ENCODE measurements at regions not wholly inside any gene's neighbourhood (a gene's known extent, or its start where the extent isn't known, plus 50 kb on each side); places are given as distances from the start of the nearest gene placed in this dataset.

DNA sequence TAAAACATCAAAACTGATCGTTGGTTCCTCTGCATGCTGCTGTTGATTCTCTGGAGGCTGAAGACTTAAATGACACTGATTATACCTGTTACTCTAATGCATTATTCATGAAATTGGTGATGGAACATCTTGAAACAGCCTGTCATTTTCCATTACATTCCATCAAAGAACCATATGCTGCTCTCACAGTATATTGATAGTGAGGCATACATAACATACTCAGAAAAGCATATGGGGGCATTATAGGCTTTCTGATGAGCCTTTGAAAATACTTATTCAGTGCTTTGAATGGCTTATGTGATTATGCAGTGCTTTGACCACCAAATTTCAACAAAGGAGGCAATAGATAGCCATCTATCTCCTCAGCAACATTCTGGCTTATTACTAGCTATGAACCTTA lies 392.1 kb downstream of the CDH19 start:
- no peaks in the 10 kb centered on the region for H3K9me3 ChIP-seq (ENCODE audit: control insufficient read depth, low read depth, low read length)
- H3K4me1 ChIP-seq (ENCODE audit: control insufficient read depth, insufficient read depth, low read length) = no peaks in the 10 kb centered on the region
- no peak overlapping the region for H3K27ac ChIP-seq (ENCODE audit: low read length)
- H3K4me3 ChIP-seq (ENCODE audit: low read length) = no peak overlapping the region
- WGBS (ENCODE audit: insufficient coverage, low lambda C conversion rate) = 60% methylated on average over 1 of the region's 1 CpG
- DNase-seq = no peak
- H3K27me3 ChIP-seq (ENCODE audit: control insufficient read depth, insufficient read depth, low read length) = no peaks in the 10 kb centered on the region
- H3K36me3 ChIP-seq (ENCODE audit: control insufficient read depth, insufficient read depth, low read length) = no peaks in the 10 kb centered on the region

GRCh38 chr18:66210875-66211274 lies 393.0 kb downstream of the CDH19 start:
- H3K36me3 ChIP-seq (ENCODE audit: control insufficient read depth, insufficient read depth, low read length) = no peaks in the 10 kb centered on the region
- no peak overlapping the region for H3K27ac ChIP-seq (ENCODE audit: low read length)
- no peaks in the 10 kb centered on the region for H3K4me1 ChIP-seq (ENCODE audit: control insufficient read depth, insufficient read depth, low read length)
- no peak overlapping the region for H3K4me3 ChIP-seq (ENCODE audit: low read length)
- DNase-seq = no peak
- WGBS (ENCODE audit: insufficient coverage, low lambda C conversion rate) = 67% methylated on average over 1 of the region's 3 CpGs
- H3K9me3 ChIP-seq (ENCODE audit: control insufficient read depth, low read depth, low read length) = no peaks in the 10 kb centered on the region
- no peaks in the 10 kb centered on the region for H3K27me3 ChIP-seq (ENCODE audit: control insufficient read depth, insufficient read depth, low read length)

DNA sequence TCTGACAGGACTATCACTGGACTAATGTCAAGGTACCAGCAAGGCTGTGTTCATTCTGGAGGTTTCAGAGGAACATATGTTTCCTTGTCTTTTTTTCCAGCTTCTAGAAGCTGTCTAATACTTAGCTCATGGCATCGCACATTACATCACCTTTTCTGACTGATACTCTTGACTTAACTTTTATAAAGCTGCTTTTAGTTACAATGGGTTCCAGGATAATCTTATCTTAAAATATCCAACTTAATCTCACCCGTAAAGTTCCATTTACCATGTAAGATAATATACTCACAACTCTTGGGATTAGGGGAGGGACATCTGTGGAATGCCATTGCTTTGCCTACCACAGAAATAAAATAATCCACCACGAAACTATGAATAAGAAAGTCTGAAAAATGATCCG lies 394.2 kb downstream of the CDH19 start:
- H3K4me1 ChIP-seq (ENCODE audit: control insufficient read depth, insufficient read depth, low read length) = no peaks in the 10 kb centered on the region
- H3K4me3 ChIP-seq (ENCODE audit: low read length) = no peak overlapping the region
- no peaks in the 10 kb centered on the region for H3K9me3 ChIP-seq (ENCODE audit: control insufficient read depth, low read depth, low read length)
- no peaks in the 10 kb centered on the region for H3K36me3 ChIP-seq (ENCODE audit: control insufficient read depth, insufficient read depth, low read length)
- H3K27ac ChIP-seq (ENCODE audit: low read length) = no peak overlapping the region
- H3K27me3 ChIP-seq (ENCODE audit: control insufficient read depth, insufficient read depth, low read length) = no peaks in the 10 kb centered on the region
- DNase-seq = no peak
- WGBS (ENCODE audit: insufficient coverage, low lambda C conversion rate) = 90% methylated on average over 1 of the region's 4 CpGs

GRCh38 chr18:66196805-66197204 lies 407.1 kb downstream of the CDH19 start:
- no peak overlapping the region for H3K4me3 ChIP-seq (ENCODE audit: low read length)
- no peak for DNase-seq
- no peaks in the 10 kb centered on the region for H3K27me3 ChIP-seq (ENCODE audit: control insufficient read depth, insufficient read depth, low read length)
- no peaks in the 10 kb centered on the region for H3K4me1 ChIP-seq (ENCODE audit: control insufficient read depth, insufficient read depth, low read length)
- no peaks in the 10 kb centered on the region for H3K36me3 ChIP-seq (ENCODE audit: control insufficient read depth, insufficient read depth, low read length)
- H3K27ac ChIP-seq (ENCODE audit: low read length) = no peak overlapping the region
- no peaks in the 10 kb centered on the region for H3K9me3 ChIP-seq (ENCODE audit: control insufficient read depth, low read depth, low read length)
- WGBS (ENCODE audit: insufficient coverage, low lambda C conversion rate) = no CpG with 5 or more reads among the region's 1 CpG

DNA sequence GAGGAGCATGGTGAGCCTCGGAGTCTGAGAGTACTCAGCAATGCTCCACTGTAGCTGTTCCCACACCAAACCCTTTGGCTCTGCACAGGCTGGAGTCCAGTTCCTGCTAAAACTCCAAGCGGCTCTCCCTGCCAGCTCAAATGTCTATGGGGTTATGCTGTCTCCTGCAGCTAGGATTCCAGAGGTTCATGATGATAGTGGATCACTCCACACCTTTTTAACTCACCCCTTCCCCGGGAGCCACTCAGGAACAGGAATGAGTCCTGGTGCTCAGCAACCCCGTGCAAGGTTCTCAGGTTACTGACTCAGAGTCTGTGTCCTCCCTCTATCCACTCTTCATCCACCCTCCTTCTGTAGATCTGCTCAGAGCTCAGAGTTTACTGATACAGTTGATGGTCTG lies 410.0 kb downstream of the CDH19 start:
- DNase-seq = no peak
- no peak overlapping the region for H3K4me3 ChIP-seq (ENCODE audit: low read length)
- H3K36me3 ChIP-seq (ENCODE audit: control insufficient read depth, insufficient read depth, low read length) = no peaks in the 10 kb centered on the region
- no peak overlapping the region for H3K27ac ChIP-seq (ENCODE audit: low read length)
- H3K4me1 ChIP-seq (ENCODE audit: control insufficient read depth, insufficient read depth, low read length) = no peaks in the 10 kb centered on the region
- H3K27me3 ChIP-seq (ENCODE audit: control insufficient read depth, insufficient read depth, low read length) = no peaks in the 10 kb centered on the region
- H3K9me3 ChIP-seq (ENCODE audit: control insufficient read depth, low read depth, low read length) = no peaks in the 10 kb centered on the region
- WGBS (ENCODE audit: insufficient coverage, low lambda C conversion rate) = no CpG with 5 or more reads among the region's 4 CpGs

- DNase-seq = no peak
- Histone ChIP-seq H3K4me3 (ENCODE audit: low read length) (no peak overlapping the region), H3K9me3 (ENCODE audit: control insufficient read depth, low read depth, low read length) (no peaks in the 10 kb centered on the region), H3K36me3 (ENCODE audit: control insufficient read depth, insufficient read depth, low read length) (no peaks in the 10 kb centered on the region), H3K27me3 (ENCODE audit: control insufficient read depth, insufficient read depth, low read length) (no peaks in the 10 kb centered on the region), H3K27ac (ENCODE audit: low read length) (no peak overlapping the region), H3K4me1 (ENCODE audit: control insufficient read depth, insufficient read depth, low read length) (no peaks in the 10 kb centered on the region)
- no CpG with 5 or more reads among the region's 3 CpGs for WGBS (ENCODE audit: insufficient coverage, low lambda C conversion rate)
These were observed 410.5 kb downstream of the CDH19 start for GRCh38 chr18:66193394-66193793.

GRCh38 chr18:66168685-66169235 lies 417.9 kb downstream of the CDH7 start:
- no peak overlapping the region for H3K27ac ChIP-seq (ENCODE audit: low read length)
- no peaks in the 10 kb centered on the region for H3K4me1 ChIP-seq (ENCODE audit: control insufficient read depth, insufficient read depth, low read length)
- H3K36me3 ChIP-seq (ENCODE audit: control insufficient read depth, insufficient read depth, low read length) = no peaks in the 10 kb centered on the region
- no peaks in the 10 kb centered on the region for H3K9me3 ChIP-seq (ENCODE audit: control insufficient read depth, low read depth, low read length)
- no peak overlapping the region for H3K4me3 ChIP-seq (ENCODE audit: low read length)
- no CpG with 5 or more reads among the region's 5 CpGs for WGBS (ENCODE audit: insufficient coverage, low lambda C conversion rate)
- no peak for DNase-seq
- no peaks in the 10 kb centered on the region for H3K27me3 ChIP-seq (ENCODE audit: control insufficient read depth, insufficient read depth, low read length)

DNA sequence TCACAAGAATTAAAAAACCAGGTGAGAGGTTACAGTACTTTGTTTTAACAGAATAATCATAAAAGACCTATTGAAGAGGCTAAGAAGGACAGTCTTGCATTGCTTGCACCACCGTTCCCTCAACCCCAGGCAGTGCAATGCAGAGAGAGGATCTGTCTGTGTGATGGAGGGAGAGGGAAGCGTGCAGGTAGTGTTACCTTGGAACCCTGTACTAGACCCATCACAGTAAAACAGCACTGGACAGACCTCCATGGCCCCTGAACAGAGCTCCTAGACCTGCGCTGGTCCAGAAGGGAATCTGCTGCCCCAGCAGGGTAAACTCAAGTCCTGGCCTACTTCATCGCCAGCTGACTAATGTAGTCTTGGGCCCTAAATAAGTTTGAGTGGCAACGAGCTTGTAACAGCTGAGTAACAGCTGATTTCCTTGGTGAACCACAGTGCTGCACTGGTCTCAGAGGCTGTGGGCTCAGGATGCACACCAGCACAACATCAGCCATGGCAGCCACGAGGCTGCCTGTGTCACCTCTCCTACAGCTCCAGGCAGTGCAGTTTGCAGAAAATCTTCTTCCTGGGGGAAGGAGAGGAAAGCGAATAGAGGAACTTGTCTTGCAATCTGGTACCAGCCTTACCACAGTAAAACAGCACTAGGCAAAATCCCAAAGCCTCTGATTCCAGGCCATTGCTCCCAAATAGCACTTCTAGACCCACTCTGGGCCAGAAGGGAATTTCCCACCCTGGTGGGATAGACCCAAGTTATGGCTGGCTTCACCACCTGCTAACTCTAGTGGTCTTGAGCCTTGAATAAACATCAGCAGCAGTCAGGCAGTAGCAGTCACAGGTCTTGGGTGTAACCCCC lies 417.2 kb downstream of the CDH7 start:
- H3K4me3 ChIP-seq (ENCODE audit: low read length) = no peak overlapping the region
- no peaks in the 10 kb centered on the region for H3K4me1 ChIP-seq (ENCODE audit: control insufficient read depth, insufficient read depth, low read length)
- no CpG with 5 or more reads among the region's 7 CpGs for WGBS (ENCODE audit: insufficient coverage, low lambda C conversion rate)
- no peaks in the 10 kb centered on the region for H3K9me3 ChIP-seq (ENCODE audit: control insufficient read depth, low read depth, low read length)
- H3K27ac ChIP-seq (ENCODE audit: low read length) = no peak overlapping the region
- no peak for DNase-seq
- no peaks in the 10 kb centered on the region for H3K27me3 ChIP-seq (ENCODE audit: control insufficient read depth, insufficient read depth, low read length)
- no peaks in the 10 kb centered on the region for H3K36me3 ChIP-seq (ENCODE audit: control insufficient read depth, insufficient read depth, low read length)

- DNase-seq = no peak
- 86% methylated on average over 1 of the region's 3 CpGs for WGBS (ENCODE audit: insufficient coverage, low lambda C conversion rate)
- H3K9me3 ChIP-seq (ENCODE audit: control insufficient read depth, low read depth, low read length) = no peaks in the 10 kb centered on the region
- H3K4me1 ChIP-seq (ENCODE audit: control insufficient read depth, insufficient read depth, low read length) = no peaks in the 10 kb centered on the region
- H3K27me3 ChIP-seq (ENCODE audit: control insufficient read depth, insufficient read depth, low read length) = no peaks in the 10 kb centered on the region
- H3K27ac ChIP-seq (ENCODE audit: low read length) = no peak overlapping the region
- no peak overlapping the region for H3K4me3 ChIP-seq (ENCODE audit: low read length)
- no peaks in the 10 kb centered on the region for H3K36me3 ChIP-seq (ENCODE audit: control insufficient read depth, insufficient read depth, low read length)
These were observed 409.2 kb downstream of the CDH7 start for GRCh38 chr18:66160007-66160406.

DNA sequence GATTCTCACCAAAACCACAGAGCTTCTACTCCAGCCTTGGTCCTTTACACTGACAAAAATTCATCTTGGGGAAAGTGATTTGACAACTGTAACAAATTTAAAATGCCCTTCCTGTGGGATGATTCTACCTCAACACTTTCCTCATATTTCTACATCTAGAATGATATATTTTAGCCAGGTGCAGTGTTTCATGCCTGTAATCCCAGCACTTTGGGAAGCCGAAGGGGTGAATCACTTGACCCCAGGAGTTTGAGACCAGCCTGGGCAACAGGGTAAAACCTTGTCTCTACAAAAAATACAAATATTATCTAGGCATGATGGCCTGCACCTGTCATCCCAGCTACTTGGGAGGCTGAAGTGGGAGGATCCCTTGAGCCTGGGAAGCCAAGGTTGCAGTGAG lies 408.6 kb downstream of the CDH7 start:
- H3K27me3 ChIP-seq (ENCODE audit: control insufficient read depth, insufficient read depth, low read length) = no peaks in the 10 kb centered on the region
- no CpG with 5 or more reads among the region's 1 CpG for WGBS (ENCODE audit: insufficient coverage, low lambda C conversion rate)

More for the DNA sequence above, 408.6 kb downstream of the CDH7 start:
- DNase-seq = no peak
- Histone ChIP-seq H3K27ac (ENCODE audit: low read length) (no peak overlapping the region), H3K4me1 (ENCODE audit: control insufficient read depth, insufficient read depth, low read length) (no peaks in the 10 kb centered on the region), H3K4me3 (ENCODE audit: low read length) (no peak overlapping the region), H3K36me3 (ENCODE audit: control insufficient read depth, insufficient read depth, low read length) (no peaks in the 10 kb centered on the region), H3K9me3 (ENCODE audit: control insufficient read depth, low read depth, low read length) (no peaks in the 10 kb centered on the region)
